ENCODE measurements at regions not wholly inside any gene's neighbourhood (a gene's known extent, or its start where the extent isn't known, plus 50 kb on each side); places are given as distances from the start of the nearest gene placed in this dataset.

DNA sequence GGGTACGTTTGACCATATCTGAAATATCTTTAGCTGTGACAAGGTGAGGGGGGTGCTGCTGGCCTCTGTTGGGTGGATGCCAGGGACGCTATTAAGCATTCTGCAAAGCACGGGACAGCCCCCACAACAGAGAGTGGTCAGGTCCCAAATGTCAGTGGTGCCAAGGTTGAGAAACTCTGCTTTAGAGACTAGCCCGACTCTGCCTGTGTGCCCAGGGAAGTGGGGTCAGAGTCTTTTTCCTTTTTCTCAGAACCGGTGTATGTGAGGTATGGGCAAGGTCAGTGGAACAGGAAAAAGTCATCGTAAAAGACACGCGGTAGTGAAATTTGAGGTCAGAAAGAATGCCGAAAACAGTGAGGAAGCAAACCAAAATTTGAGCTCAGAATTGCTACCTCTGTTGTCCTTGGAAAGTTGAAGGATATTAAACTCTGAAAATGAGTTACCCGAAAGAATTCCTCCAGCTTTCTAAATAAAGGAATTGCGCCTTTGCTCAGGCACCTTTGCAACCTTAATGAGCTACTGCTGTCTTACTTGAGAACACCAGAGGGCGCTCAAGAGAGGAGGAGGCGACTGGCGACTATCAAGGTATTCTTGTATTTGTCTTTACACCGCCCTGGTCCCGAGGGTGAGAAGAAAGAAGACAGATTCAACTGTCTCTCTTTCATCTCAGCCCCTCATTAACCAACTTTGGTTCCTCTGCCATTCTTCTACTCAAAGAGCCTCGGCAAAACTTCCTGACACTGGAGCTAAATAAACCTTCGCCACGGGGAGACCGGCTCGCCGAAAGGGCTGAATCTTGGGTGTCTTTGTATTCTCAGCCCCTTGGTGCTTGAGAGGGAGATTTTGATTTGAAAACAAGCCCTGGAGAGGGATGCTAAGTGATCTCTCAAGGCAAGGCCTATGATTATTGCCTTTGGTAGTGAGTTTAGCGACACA lies 85.4 kb upstream of the OLIG2 start:
- TF ChIP-seq EZH2phosphoT487 (IDR thresholded peaks at IDR 0.05; ENCODE audit: insufficient read depth, low read depth) (no peak), EZH2 (IDR thresholded peaks at IDR 0.05; ENCODE audit: insufficient read depth, poor library complexity, severe bottlenecking) (no peak)
